ENCODE measurements at regions not wholly inside any gene's neighbourhood (a gene's known extent, or its start where the extent isn't known, plus 50 kb on each side); places are given as distances from the start of the nearest gene placed in this dataset.

GRCh38 chr11:112363527-112363926 lies 102.9 kb upstream of the PLET1 start:
- TF ChIP-seq POLR2A (IDR thresholded peaks at IDR 0.05), result no peak
- TF ChIP-seq CTCF (IDR thresholded peaks at IDR 0.05), result no peak
